GM12878 (cell line): ENCODE measurements at regions not wholly inside any gene's neighbourhood (a gene's known extent, or its start where the extent isn't known, plus 50 kb on each side); places are given as distances from the start of the nearest gene placed in this dataset.
"Not testable (repeated sequence)": the region's sequence is repeated elsewhere in the genome, so short reads cannot be mapped to it uniquely, and the experiment has no call there.

Experiments used
- ATAC-seq: fragments of 200-7000 bp; cut with Tn5 transposase; 3 replicates; pipeline ENCODE4 v1.9.1; 2020; ENCODE audit warnings: mild to moderate bottlenecking, moderate library complexity
- BruUV-seq: library from RNA; stranded (reverse); fragments of 400-500 nt; replicated peaks from 2 replicates; lab custom pipeline; 2021; lab: Mats Ljungman, UMichigan
- CTCF ChIA-PET: fragments of 300-600 bp; sonication (Branson Sonifier 250); formaldehyde crosslinking; extraction: SDS; loops from one replicate; lab custom pipeline; 2021; ENCODE audit warnings: inconsistent platforms; lab: Yijun Ruan, JAX
- POLR2A ChIA-PET: fragments of 350-600 bp; formaldehyde crosslinking; extraction: SDS; loops from one replicate; lab custom pipeline; 2021; ENCODE audit warnings: inconsistent platforms; lab: Charles Lee
- RAD21 ChIA-PET: fragments of 300-600 bp; sonication (Branson Sonifier 250); formaldehyde crosslinking; loops from one replicate; lab custom pipeline; 2023; ENCODE audit warnings: antibody characterized with exemption; ENCODE audit not compliant: unreplicated experiment; lab: Charles Lee
- SMC1A ChIA-PET: fragments of 300-600 bp; sonication (Branson Sonifier 250); formaldehyde crosslinking; loops from one replicate; lab custom pipeline; 2023; ENCODE audit not compliant: unreplicated experiment, uncharacterized antibody; lab: Charles Lee
- DNase-seq: peaks from one replicate; pipeline ENCODE4 v3.0.0-alpha.2; 2011; ENCODE audit warnings: low read depth, low spot score
- FAIRE-seq: peaks from 3 replicates; lab custom pipeline; 2011; peaks lifted over from hg19 to GRCh38; lab: Jason Lieb, UNC
- H2AFZ ChIP-seq: 2 replicates; pipeline ENCODE4 v1.6.0; 2011; ENCODE audit warnings: low read depth, low read length, control low read depth; ENCODE audit not compliant: control insufficient read depth
- H3K27ac ChIP-seq: 2 replicates; pipeline ENCODE4 v1.5.1; 2011; ENCODE audit warnings: control low read depth; ENCODE audit not compliant: control insufficient read depth, insufficient read depth
- H3K27me3 ChIP-seq, 2 experiments: replicated peaks in 1 of 2; 2 replicates each; pipeline versions ENCODE4 v1.6.0 to v1.6.1; 2011; ENCODE audit warnings: low read length in 1 of 2; ENCODE audit not compliant: control insufficient read depth in 2 of 2, insufficient read depth in 2 of 2
- H3K36me3 ChIP-seq, 2 experiments: 2 replicates each; pipeline ENCODE4 v1.5.1; 2011; ENCODE audit warnings: low read length in 1 of 2; ENCODE audit not compliant: control insufficient read depth in 2 of 2, insufficient read depth in 2 of 2
- H3K4me1 ChIP-seq: 2 replicates; pipeline ENCODE4 v1.6.1; 2011; ENCODE audit warnings: mild to moderate bottlenecking, low read length, moderate library complexity, mixed read lengths; ENCODE audit not compliant: control insufficient read depth, insufficient read depth
- H3K4me2 ChIP-seq: 2 replicates; pipeline ENCODE4 v1.6.0; 2011; ENCODE audit warnings: control low read depth; ENCODE audit not compliant: control insufficient read depth, insufficient read depth
- H3K4me3 ChIP-seq: fragments of 200-600 bp; sonication (generic); 2 replicates; pipeline ENCODE4 v1.5.1; 2016
- H3K79me2 ChIP-seq: 2 replicates; pipeline ENCODE4 v1.6.0; 2011; ENCODE audit warnings: low read length; ENCODE audit not compliant: control insufficient read depth, insufficient read depth
- H3K9ac ChIP-seq: 2 replicates; pipeline ENCODE4 v1.8.0; 2011; ENCODE audit warnings: low read length, control low read depth, mixed read lengths; ENCODE audit not compliant: control insufficient read depth, insufficient read depth
- H3K9me3 ChIP-seq: replicated peaks from 3 replicates; pipeline ENCODE4 v1.5.1; 2011; ENCODE audit warnings: mild to moderate bottlenecking, low read length; ENCODE audit not compliant: control insufficient read depth, insufficient read depth
- H4K20me1 ChIP-seq: 2 replicates; pipeline ENCODE4 v1.6.0; 2011; ENCODE audit not compliant: control insufficient read depth, insufficient read depth
- ATF7 ChIP-seq: fragments of 450-650 bp; IDR thresholded peaks from 2 replicates; pipeline ENCODE4 v1.6.1; 2016; ENCODE audit warnings: low read depth, mild to moderate bottlenecking
- NR2F1 ChIP-seq: fragments of 450-650 bp; conservative IDR thresholded peaks from 2 replicates; pipeline ENCODE4 v1.6.1; 2017; ENCODE audit warnings: mild to moderate bottlenecking
- WGBS: methylation state at CpG from one replicate; pipeline ENCODE4 v1.1.6; 2016; ENCODE audit warnings: low lambda C conversion rate; ENCODE audit not compliant: insufficient replicate concordance, insufficient coverage; ENCODE audit errors: missing lambda C conversion rate; 5-methylcytosine and 5-hydroxymethylcytosine counted together
- in situ Hi-C: fragments of 300-500 bp; cut with MboI; formaldehyde crosslinking; loops from 9 replicates; pipeline ENCODE4 v1.14.3; 2018; ENCODE audit warnings: mixed read lengths
- intact Hi-C: fragments of 100-400 bp; cut with micrococcal nuclease; formaldehyde crosslinking; loops from one replicate; pipeline ENCODE4 v1.14.2; 2022; ENCODE audit not compliant: unreplicated experiment
- TF ChIP-seq, protein P1 (sequence below): fragments of 450-650 bp; IDR thresholded peaks from 2 replicates; pipeline ENCODE4 v1.6.1; 2016; ENCODE audit warnings: mild to moderate bottlenecking, moderate library complexity, borderline replicate concordance

- 44% methylated on average over 6 of the region's 6 CpGs for WGBS
Measured at GRCh38 chr7:27000496-27000895, 95.3 kb downstream of the HOXA1 start.

GRCh38 chr7:26998284-26998683 lies 97.5 kb downstream of the HOXA1 start:
- H3K9ac ChIP-seq, H4K20me1 ChIP-seq, POLR2A ChIA-PET, H3K4me3 ChIP-seq, H3K9me3 ChIP-seq, H3K79me2 ChIP-seq, H3K27ac ChIP-seq, H2AFZ ChIP-seq, H3K4me1 ChIP-seq, ATAC-seq, intact Hi-C loops, FAIRE-seq, H3K27me3 ChIP-seq, H3K36me3 ChIP-seq, RAD21 ChIA-PET, SMC1A ChIA-PET, H3K4me2 ChIP-seq, DNase-seq, CTCF ChIA-PET, BruUV-seq, in situ Hi-C loops: not testable (repeated sequence)
- WGBS: 16% methylated on average over 3 of the region's 3 CpGs

More at GRCh38 chr7:27000496-27000895, 95.3 kb downstream of the HOXA1 start:
- no peaks in the 10 kb centered on the region for H3K79me2 ChIP-seq
- BruUV-seq: no TSS peak
- H4K20me1 ChIP-seq: no peaks in the 10 kb centered on the region
- TF ChIP-seq NR2F1 (no peak), ATF7 (no peak)
- TF ChIP-seq, protein P1, sequence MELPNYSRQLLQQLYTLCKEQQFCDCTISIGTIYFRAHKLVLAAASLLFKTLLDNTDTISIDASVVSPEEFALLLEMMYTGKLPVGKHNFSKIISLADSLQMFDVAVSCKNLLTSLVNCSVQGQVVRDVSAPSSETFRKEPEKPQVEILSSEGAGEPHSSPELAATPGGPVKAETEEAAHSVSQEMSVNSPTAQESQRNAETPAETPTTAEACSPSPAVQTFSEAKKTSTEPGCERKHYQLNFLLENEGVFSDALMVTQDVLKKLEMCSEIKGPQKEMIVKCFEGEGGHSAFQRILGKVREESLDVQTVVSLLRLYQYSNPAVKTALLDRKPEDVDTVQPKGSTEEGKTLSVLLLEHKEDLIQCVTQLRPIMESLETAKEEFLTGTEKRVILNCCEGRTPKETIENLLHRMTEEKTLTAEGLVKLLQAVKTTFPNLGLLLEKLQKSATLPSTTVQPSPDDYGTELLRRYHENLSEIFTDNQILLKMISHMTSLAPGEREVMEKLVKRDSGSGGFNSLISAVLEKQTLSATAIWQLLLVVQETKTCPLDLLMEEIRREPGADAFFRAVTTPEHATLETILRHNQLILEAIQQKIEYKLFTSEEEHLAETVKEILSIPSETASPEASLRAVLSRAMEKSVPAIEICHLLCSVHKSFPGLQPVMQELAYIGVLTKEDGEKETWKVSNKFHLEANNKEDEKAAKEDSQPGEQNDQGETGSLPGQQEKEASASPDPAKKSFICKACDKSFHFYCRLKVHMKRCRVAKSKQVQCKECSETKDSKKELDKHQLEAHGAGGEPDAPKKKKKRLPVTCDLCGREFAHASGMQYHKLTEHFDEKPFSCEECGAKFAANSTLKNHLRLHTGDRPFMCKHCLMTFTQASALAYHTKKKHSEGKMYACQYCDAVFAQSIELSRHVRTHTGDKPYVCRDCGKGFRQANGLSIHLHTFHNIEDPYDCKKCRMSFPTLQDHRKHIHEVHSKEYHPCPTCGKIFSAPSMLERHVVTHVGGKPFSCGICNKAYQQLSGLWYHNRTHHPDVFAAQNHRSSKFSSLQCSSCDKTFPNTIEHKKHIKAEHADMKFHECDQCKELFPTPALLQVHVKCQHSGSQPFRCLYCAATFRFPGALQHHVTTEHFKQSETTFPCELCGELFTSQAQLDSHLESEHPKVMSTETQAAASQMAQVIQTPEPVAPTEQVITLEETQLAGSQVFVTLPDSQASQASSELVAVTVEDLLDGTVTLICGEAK: no peak
- H3K4me1 ChIP-seq: no peaks in the 10 kb centered on the region
- H3K4me3 ChIP-seq: no peak overlapping the region
- ChIA-PET RAD21 (no interaction called here), CTCF (no interaction called here), SMC1A (no interaction called here), POLR2A (no interaction called here)
- no peak overlapping the region for H2AFZ ChIP-seq
- H3K4me2 ChIP-seq: no peak overlapping the region
- H3K36me3 ChIP-seq: no peaks in the 10 kb centered on the region
- no peak for ATAC-seq
- no peaks in the 10 kb centered on the region for H3K27me3 ChIP-seq
- H3K9ac ChIP-seq: no peak overlapping the region
- in situ Hi-C loops: no loop called here
- intact Hi-C loops: no loop called here
- FAIRE-seq: no peak
- H3K9me3 ChIP-seq: no peaks in the 10 kb centered on the region; the same call in 2 of the 3 replicates
- DNase-seq: no peak
- no peak overlapping the region for H3K27ac ChIP-seq
